Thoracic aorta (tissue), 2 donors: ENCODE measurements at regions not wholly inside any gene's neighbourhood (a gene's known extent, or its start where the extent isn't known, plus 50 kb on each side); places are given as distances from the start of the nearest gene placed in this dataset.

ENCODE experiments used
- ATAC-seq: fragments of 150-250 bp; one replicate; pipeline ENCODE4 v1.8.0; 2017; ENCODE audit warnings: low read depth; ENCODE audit not compliant: insufficient number of reproducible peaks, low FRiP score
- DNase-seq: peaks from one replicate; pipeline ENCODE4 v3.0.0-alpha.2; 2020; ENCODE audit warnings: low spot score
- H3K27ac ChIP-seq, 2 donors: fragments of 200-600 bp; sonication (generic); 1 replicate in 1 of 2; 2 replicates in 1 of 2; pipeline ENCODE4 v1.5.1; 2016; ENCODE audit warnings: mild to moderate bottlenecking in 2 of 2, moderate library complexity in 2 of 2
- H3K27me3 ChIP-seq: fragments of 200-600 bp; sonication (generic); replicated peaks from 2 replicates; pipeline ENCODE4 v1.6.0; 2016; ENCODE audit warnings: mild to moderate bottlenecking; ENCODE audit not compliant: insufficient read depth
- H3K36me3 ChIP-seq: fragments of 200-600 bp; sonication (generic); one replicate; pipeline ENCODE4 v1.5.1; 2016
- H3K4me1 ChIP-seq, 2 donors: fragments of 200-600 bp; sonication (generic); 1 replicate in 1 of 2; 2 replicates in 1 of 2; pipeline versions ENCODE4 v1.5.1 to v1.6.0; 2016; ENCODE audit warnings: low read depth in 2 of 2, mild to moderate bottlenecking in 1 of 2; ENCODE audit not compliant: control insufficient read depth in 1 of 2
- H3K4me3 ChIP-seq: fragments of 200-600 bp; sonication (generic); 2 replicates; pipeline ENCODE4 v1.5.1; 2016; ENCODE audit warnings: mild to moderate bottlenecking
- H3K9me3 ChIP-seq: fragments of 200-600 bp; sonication (generic); 2 replicates; pipeline ENCODE4 v1.5.1; 2016
- TF ChIP-seq, protein P1 (sequence below): fragments of 200-600 bp; sonication (generic); IDR thresholded peaks from one replicate; pipeline ENCODE4 v1.5.1; 2019; ENCODE audit warnings: antibody characterized with exemption

DNA sequence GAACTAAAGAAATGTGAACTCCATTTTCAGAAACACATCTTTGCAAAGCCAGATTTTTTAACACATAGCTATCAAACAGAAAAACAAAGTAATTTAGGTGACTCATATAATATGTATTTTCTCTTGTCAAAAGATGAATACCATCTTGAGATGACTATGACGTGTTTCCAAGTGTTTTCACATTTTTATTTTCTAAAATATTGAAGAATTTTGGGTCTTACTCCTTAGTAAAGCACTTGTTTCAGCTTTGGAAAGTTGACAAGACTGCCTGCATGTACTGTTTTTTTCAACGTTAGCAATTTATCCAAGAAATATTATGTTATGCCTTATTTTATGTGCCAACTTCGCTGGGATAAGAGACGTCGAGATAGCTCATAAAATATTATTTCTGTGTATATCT lies 733.9 kb upstream of the EPHA5 start:
- H3K36me3 ChIP-seq = no peaks in the 10 kb centered on the region
- no peak overlapping the region for H3K27ac ChIP-seq
- no peaks in the 10 kb centered on the region for H3K27me3 ChIP-seq
- no peak overlapping the region for H3K4me3 ChIP-seq
- no peaks in the 10 kb centered on the region for H3K4me1 ChIP-seq
- DNase-seq (no peak), ATAC-seq (no peak)
- no peaks in the 10 kb centered on the region for H3K9me3 ChIP-seq
- TF ChIP-seq, protein P1, sequence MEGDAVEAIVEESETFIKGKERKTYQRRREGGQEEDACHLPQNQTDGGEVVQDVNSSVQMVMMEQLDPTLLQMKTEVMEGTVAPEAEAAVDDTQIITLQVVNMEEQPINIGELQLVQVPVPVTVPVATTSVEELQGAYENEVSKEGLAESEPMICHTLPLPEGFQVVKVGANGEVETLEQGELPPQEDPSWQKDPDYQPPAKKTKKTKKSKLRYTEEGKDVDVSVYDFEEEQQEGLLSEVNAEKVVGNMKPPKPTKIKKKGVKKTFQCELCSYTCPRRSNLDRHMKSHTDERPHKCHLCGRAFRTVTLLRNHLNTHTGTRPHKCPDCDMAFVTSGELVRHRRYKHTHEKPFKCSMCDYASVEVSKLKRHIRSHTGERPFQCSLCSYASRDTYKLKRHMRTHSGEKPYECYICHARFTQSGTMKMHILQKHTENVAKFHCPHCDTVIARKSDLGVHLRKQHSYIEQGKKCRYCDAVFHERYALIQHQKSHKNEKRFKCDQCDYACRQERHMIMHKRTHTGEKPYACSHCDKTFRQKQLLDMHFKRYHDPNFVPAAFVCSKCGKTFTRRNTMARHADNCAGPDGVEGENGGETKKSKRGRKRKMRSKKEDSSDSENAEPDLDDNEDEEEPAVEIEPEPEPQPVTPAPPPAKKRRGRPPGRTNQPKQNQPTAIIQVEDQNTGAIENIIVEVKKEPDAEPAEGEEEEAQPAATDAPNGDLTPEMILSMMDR = no peak

GRCh38 chr4:66376921-66377320 lies 706.6 kb upstream of the EPHA5 start:
- Histone ChIP-seq H3K9me3 (no peaks in the 10 kb centered on the region), H3K27me3 (no peaks in the 10 kb centered on the region), H3K36me3 (no peaks in the 10 kb centered on the region), H3K4me3 (no peak overlapping the region), H3K27ac (no peak overlapping the region), H3K4me1 (no peaks in the 10 kb centered on the region)
- ATAC-seq = no peak
- DNase-seq = no peak
- TF ChIP-seq, protein P1 = no peak

DNA sequence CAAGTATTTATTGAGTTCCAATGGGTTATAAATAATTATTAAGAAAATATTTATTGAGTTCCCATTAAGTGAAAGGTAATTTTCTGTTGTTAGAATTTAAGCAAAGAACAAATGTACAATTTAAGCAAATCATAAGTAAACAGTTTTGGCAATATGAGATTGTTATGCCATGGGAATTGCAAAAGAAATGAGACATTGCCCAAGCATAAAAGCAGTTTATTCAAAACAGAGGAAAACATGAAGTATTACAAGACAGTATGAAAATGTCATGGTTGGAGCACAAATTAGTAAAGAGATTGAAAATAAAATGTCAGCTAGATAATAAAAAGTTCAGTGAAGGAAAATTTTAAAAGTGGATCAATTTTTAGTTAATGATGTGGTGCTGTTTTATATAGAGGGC lies 706.1 kb upstream of the EPHA5 start:
- no peak overlapping the region for H3K4me3 ChIP-seq
- no peak for ATAC-seq

GRCh38 chr4:66373268-66373667 lies 703.0 kb upstream of the EPHA5 start:
- ATAC-seq = no peak
- no peak for DNase-seq
- H3K4me3 ChIP-seq = no peak overlapping the region
- no peaks in the 10 kb centered on the region for H3K36me3 ChIP-seq
- no peak overlapping the region for H3K27ac ChIP-seq
- no peaks in the 10 kb centered on the region for H3K9me3 ChIP-seq
- H3K4me1 ChIP-seq = no peaks in the 10 kb centered on the region
- H3K27me3 ChIP-seq = no peaks in the 10 kb centered on the region
- TF ChIP-seq, protein P1 = no peak

More for the DNA sequence above, 706.1 kb upstream of the EPHA5 start:
- Histone ChIP-seq H3K27me3 (no peaks in the 10 kb centered on the region), H3K36me3 (no peaks in the 10 kb centered on the region), H3K9me3 (no peaks in the 10 kb centered on the region), H3K4me1 (no peaks in the 10 kb centered on the region), H3K27ac (no peak overlapping the region)
- no peak for DNase-seq
- TF ChIP-seq, protein P1 = no peak

GRCh38 chr4:66372706-66373105 lies 702.4 kb upstream of the EPHA5 start:
- H3K4me3 ChIP-seq = no peak overlapping the region
- H3K36me3 ChIP-seq = no peaks in the 10 kb centered on the region
- H3K4me1 ChIP-seq = no peaks in the 10 kb centered on the region
- TF ChIP-seq, protein P1 = no peak
- H3K27me3 ChIP-seq = no peaks in the 10 kb centered on the region
- DNase-seq (no peak), ATAC-seq (no peak)
- no peak overlapping the region for H3K27ac ChIP-seq
- H3K9me3 ChIP-seq = no peaks in the 10 kb centered on the region
